ENCODE measurements at regions not wholly inside any gene's neighbourhood (a gene's known extent, or its start where the extent isn't known, plus 50 kb on each side); places are given as distances from the start of the nearest gene placed in this dataset.

DNA sequence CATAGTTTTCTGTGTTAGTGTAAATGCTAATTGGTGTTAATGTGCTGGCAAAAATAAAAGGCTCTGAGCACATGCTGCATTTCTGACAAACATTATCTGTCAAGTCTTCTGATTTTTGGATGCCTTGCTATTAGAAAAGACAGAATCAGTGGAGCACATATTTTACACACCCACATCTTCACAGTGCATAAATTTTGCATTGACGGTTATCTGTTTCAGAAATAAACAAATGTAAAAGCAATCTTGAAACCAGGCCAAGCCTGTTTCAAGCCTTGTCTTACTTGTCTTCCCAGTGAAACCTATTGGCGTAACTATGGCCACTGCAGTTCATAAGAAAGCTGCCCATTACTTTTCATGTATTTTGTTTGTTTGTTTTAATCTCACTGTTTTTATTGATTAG is 333.7 kb upstream of the CDH19 start:
- Histone ChIP-seq H3K4me1 (no peaks in the 10 kb centered on the region), H3K27ac (no peak overlapping the region), H3K9me3 (no peaks in the 10 kb centered on the region), H3K4me3 (no peak overlapping the region), H3K27me3 (no peaks in the 10 kb centered on the region), H3K36me3 (no peaks in the 10 kb centered on the region)
- TF ChIP-seq CTCF (IDR thresholded peaks at IDR 0.05 in 4 of 5, conservative IDR thresholded peaks at IDR 0.05 in 1 of 5) (no peak), POLR2A (IDR thresholded peaks at IDR 0.05) (no peak)
- DNase-seq (no peak), ATAC-seq (no peak)
- intact Hi-C loops (cut with DNase I; ENCODE audit: low total_unique reads) (no loop called here), in situ Hi-C loops (cut with MboI; ENCODE audit: low sequenced_read_pairs in 4 of 4) (no loop called here)

DNA sequence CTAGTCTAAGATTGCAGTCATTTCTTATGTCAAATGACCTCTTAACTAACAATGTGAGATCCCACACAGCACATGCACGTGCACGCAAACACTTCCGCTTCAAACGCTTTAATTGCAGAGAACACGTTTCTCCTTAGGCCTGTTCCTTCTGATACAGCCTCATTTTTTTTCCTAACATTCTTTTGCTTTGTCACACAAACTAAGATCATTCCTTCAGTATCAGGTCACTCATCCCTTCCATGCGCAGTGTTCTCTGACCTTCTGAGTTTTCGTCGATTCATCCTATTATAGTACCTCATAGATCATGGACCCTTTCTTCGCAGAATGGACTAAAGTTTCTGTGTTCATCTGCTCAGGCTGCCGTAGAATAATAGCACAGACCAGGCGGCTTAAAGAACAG is 327.1 kb upstream of the CDH19 start:
- no peaks in the 10 kb centered on the region for H3K27me3 ChIP-seq
- TF ChIP-seq POLR2A (IDR thresholded peaks at IDR 0.05) (no peak), CTCF (IDR thresholded peaks at IDR 0.05 in 4 of 5, conservative IDR thresholded peaks at IDR 0.05 in 1 of 5) (no peak)
- in situ Hi-C loops (cut with MboI; ENCODE audit: low sequenced_read_pairs in 4 of 4), result no loop called here

DNA sequence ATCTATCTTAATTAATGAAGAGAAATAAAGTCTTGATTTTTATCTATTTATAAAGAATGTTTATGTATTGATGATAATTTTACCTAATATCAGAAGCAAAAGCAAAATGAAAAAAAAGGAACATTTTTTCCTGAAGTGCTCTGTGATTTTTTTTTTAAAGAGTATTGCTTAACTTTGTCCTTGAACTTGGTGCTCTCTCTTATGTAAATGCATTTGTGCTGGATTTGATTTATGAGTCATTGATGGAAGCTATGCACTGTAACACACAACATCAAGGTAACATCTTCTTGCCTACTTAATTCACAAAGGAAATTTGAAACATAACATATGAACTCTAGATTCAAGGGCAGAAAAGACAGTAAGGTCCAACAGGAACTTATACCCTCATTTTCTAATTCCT is 312.9 kb upstream of the CDH19 start:
- Histone ChIP-seq H3K4me1 (no peaks in the 10 kb centered on the region), H3K27ac (no peak overlapping the region), H3K27me3 (no peaks in the 10 kb centered on the region), H3K4me3 (no peak overlapping the region), H3K9me3 (no peaks in the 10 kb centered on the region), H3K36me3 (no peaks in the 10 kb centered on the region)
- no peak for ATAC-seq
- intact Hi-C loops (cut with DNase I; ENCODE audit: low total_unique reads) (no loop called here), in situ Hi-C loops (cut with MboI; ENCODE audit: low sequenced_read_pairs in 4 of 4) (no loop called here)
- no peak for TF ChIP-seq POLR2A (IDR thresholded peaks at IDR 0.05)
- no peak for TF ChIP-seq CTCF (IDR thresholded peaks at IDR 0.05 in 4 of 5, conservative IDR thresholded peaks at IDR 0.05 in 1 of 5)
- no peak for DNase-seq

More for the DNA sequence above, 327.1 kb upstream of the CDH19 start:
- intact Hi-C loops (cut with DNase I; ENCODE audit: low total_unique reads), result no loop called here
- DNase-seq (no peak), ATAC-seq (no peak)
- H3K4me3 ChIP-seq, result no peak overlapping the region
- H3K4me1 ChIP-seq, result no peaks in the 10 kb centered on the region
- no peak overlapping the region for H3K27ac ChIP-seq
- H3K36me3 ChIP-seq, result no peaks in the 10 kb centered on the region
- H3K9me3 ChIP-seq, result no peaks in the 10 kb centered on the region

DNA sequence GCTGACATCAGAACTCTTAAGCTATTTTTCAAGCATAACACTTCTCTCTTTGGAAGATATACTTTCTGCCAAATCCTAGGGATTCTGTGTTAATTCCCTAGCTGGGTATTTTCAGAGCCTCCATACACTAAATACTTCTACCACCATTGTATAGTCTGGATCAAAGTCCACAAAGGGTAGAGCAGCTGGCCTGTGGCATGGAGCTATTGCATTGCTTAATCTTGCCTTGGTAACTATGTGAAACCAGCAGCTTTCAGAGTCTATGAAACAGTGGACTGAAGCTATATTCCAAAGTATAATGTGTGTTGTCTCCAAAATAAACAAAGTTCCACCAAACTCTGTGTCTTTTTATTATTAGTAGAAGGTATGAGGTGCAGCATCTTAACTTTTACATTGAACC is 296.9 kb upstream of the CDH19 start:
- TF ChIP-seq CTCF (IDR thresholded peaks at IDR 0.05 in 4 of 5, conservative IDR thresholded peaks at IDR 0.05 in 1 of 5) (no peak), POLR2A (IDR thresholded peaks at IDR 0.05) (no peak)
- no peaks in the 10 kb centered on the region for H3K27me3 ChIP-seq
- H3K36me3 ChIP-seq, result no peaks in the 10 kb centered on the region
- intact Hi-C loops (cut with DNase I; ENCODE audit: low total_unique reads), result no loop called here
- in situ Hi-C loops (cut with MboI; ENCODE audit: low sequenced_read_pairs in 4 of 4), result no loop called here
- ATAC-seq, result no peak
- no peak overlapping the region for H3K27ac ChIP-seq
- no peak for DNase-seq
- no peaks in the 10 kb centered on the region for H3K4me1 ChIP-seq
- no peak overlapping the region for H3K4me3 ChIP-seq
- no peaks in the 10 kb centered on the region for H3K9me3 ChIP-seq

DNA sequence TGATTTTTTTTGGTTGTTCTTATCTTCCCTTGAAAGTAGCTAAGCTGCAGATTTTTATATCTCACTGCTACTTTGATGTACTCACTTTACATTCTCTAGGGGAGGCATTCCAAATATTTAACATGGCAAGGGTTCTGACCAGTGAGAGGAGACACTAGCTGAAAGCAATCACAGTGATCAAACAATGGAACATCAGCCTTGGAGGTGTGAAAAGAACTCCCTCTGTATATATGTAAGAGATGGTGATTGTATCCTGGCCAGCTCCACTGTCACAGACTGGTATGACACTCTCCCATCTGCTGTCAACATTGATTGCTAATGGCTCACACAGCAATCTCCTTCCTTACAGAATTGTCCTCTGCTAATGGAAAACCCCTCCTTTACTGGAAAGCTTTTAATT is 291.7 kb upstream of the CDH19 start:
- intact Hi-C loops (cut with DNase I; ENCODE audit: low total_unique reads), result no loop called here
- DNase-seq, result no peak
- no peak overlapping the region for H3K4me3 ChIP-seq
- no peaks in the 10 kb centered on the region for H3K27me3 ChIP-seq
- no peaks in the 10 kb centered on the region for H3K36me3 ChIP-seq
- no peak for ATAC-seq
- in situ Hi-C loops (cut with MboI; ENCODE audit: low sequenced_read_pairs in 4 of 4), result no loop called here
- H3K9me3 ChIP-seq, result no peaks in the 10 kb centered on the region
- TF ChIP-seq CTCF (IDR thresholded peaks at IDR 0.05 in 4 of 5, conservative IDR thresholded peaks at IDR 0.05 in 1 of 5), result no peak
- no peaks in the 10 kb centered on the region for H3K4me1 ChIP-seq
- no peak overlapping the region for H3K27ac ChIP-seq

All from gastrocnemius medialis (tissue), 4 donors.